A549 (cell line): ENCODE measurements at regions not wholly inside any gene's neighbourhood (a gene's known extent, or its start where the extent isn't known, plus 50 kb on each side); places are given as distances from the start of the nearest gene placed in this dataset.

Experiments used
- ATAC-seq, 2 experiments: fragments of 200-7000 bp in 1 of 2; fragments of >200 bp in 1 of 2; cut with Nextera tagmentation in 1 of 2; cut with Tn5 transposase in 1 of 2; 3 replicates each; pipeline versions ENCODE4 v1.8.0 to v1.9.1; 2018 to 2020; ENCODE audit warnings: mild to moderate bottlenecking in 1 of 2, moderate library complexity in 1 of 2
- CTCF ChIA-PET: fragments of 300-600 bp; sonication (Branson Sonifier 250); formaldehyde crosslinking; extraction: SDS; loops from one replicate; lab custom pipeline; 2021; ENCODE audit warnings: antibody characterized with exemption, inconsistent platforms; lab: Yijun Ruan, JAX
- POLR2A ChIA-PET: fragments of 350-600 bp; formaldehyde crosslinking; extraction: SDS; loops from one replicate; lab custom pipeline; 2021; ENCODE audit warnings: antibody characterized with exemption, inconsistent platforms; lab: Yijun Ruan, JAX
- DNase-seq, 2 experiments: peaks; one replicate each; pipeline versions ENCODE4 v3.0.0 to v3.0.0-alpha.2; 2011 to 2016; ENCODE audit warnings: low read depth in 1 of 2, low spot score in 1 of 2
- FAIRE-seq: peaks from 2 replicates; lab custom pipeline; 2011; peaks lifted over from hg19 to GRCh38; lab: Jason Lieb, UNC
- H3K27ac ChIP-seq, 2 experiments: fragments of >200 bp; sonication (Bioruptor Twin); formaldehyde crosslinking; 3 replicates each; pipeline ENCODE4 v1.5.1; 2016 to 2017
- H3K4me1 ChIP-seq: fragments of >200 bp; sonication (Bioruptor Twin); formaldehyde crosslinking; 3 replicates; pipeline ENCODE4 v1.6.1; 2016
- H3K4me2 ChIP-seq: fragments of >200 bp; sonication (Bioruptor Twin); formaldehyde crosslinking; 3 replicates; pipeline ENCODE4 v1.6.1; 2016
- H3K4me3 ChIP-seq: fragments of >200 bp; sonication (Bioruptor Twin); formaldehyde crosslinking; 3 replicates; pipeline ENCODE4 v1.5.1; 2016
- H3K9me3 ChIP-seq: fragments of >200 bp; sonication (Bioruptor Twin); formaldehyde crosslinking; 3 replicates; pipeline ENCODE4 v1.6.1; 2016
- BHLHE40 ChIP-seq: IDR thresholded peaks from 2 replicates; pipeline ENCODE4 v1.6.1; 2012; ENCODE audit warnings: low read depth, low read length, inconsistent platforms
- CBX2 ChIP-seq: fragments of 200-600 bp; sonication (generic); IDR thresholded peaks from 2 replicates; pipeline ENCODE4 v1.6.1; 2016; ENCODE audit warnings: low read depth, mild to moderate bottlenecking, borderline replicate concordance
- CBX8 ChIP-seq: fragments of 200-600 bp; sonication (generic); IDR thresholded peaks from 2 replicates; pipeline ENCODE4 v1.6.1; 2016
- CHD4 ChIP-seq: fragments of 200-600 bp; sonication (generic); IDR thresholded peaks from 2 replicates; pipeline ENCODE4 v1.6.1; 2016; ENCODE audit warnings: antibody characterized with exemption, mild to moderate bottlenecking, borderline replicate concordance
- ESRRA ChIP-seq: fragments of 150-350 bp; IDR thresholded peaks from 2 replicates; pipeline ENCODE4 v1.6.1; 2014; ENCODE audit warnings: mild to moderate bottlenecking, low read length, borderline replicate concordance
- FOSL2 ChIP-seq, 2 experiments: fragments of 450-650 bp in 1 of 2; fragments of >200 bp in 1 of 2; sonication (Bioruptor Twin) in 1 of 2; formaldehyde crosslinking; IDR thresholded peaks; 2 replicates each; pipeline versions ENCODE4 v1.5.0 to v1.6.1; 2016 to 2020; ENCODE audit warnings: mild to moderate bottlenecking in 1 of 2, moderate library complexity in 1 of 2
- FOXS1 ChIP-seq: fragments of 250-450 bp; sonication (Bioruptor Pico); IDR thresholded peaks from 2 replicates; pipeline ENCODE4 v1.5.0; 2020; ENCODE audit warnings: mild to moderate bottlenecking, moderate library complexity
- GATA3 ChIP-seq: IDR thresholded peaks from 2 replicates; pipeline ENCODE4 v1.6.1; 2012; ENCODE audit warnings: borderline replicate concordance
- HEYL ChIP-seq: fragments of 250-450 bp; sonication (Bioruptor Pico); IDR thresholded peaks from 2 replicates; pipeline ENCODE4 v1.8.0; 2021; ENCODE audit warnings: mild to moderate bottlenecking, moderate library complexity
- HOXA7 ChIP-seq: fragments of 250-450 bp; sonication (Bioruptor Pico); IDR thresholded peaks from 2 replicates; pipeline ENCODE4 v1.5.0; 2020; ENCODE audit warnings: mild to moderate bottlenecking, moderate library complexity
- HOXB13 ChIP-seq: fragments of 250-450 bp; sonication (Bioruptor Pico); IDR thresholded peaks from 2 replicates; pipeline ENCODE4 v1.5.0; 2020; ENCODE audit warnings: low read depth, mild to moderate bottlenecking, moderate library complexity
- JUN ChIP-seq, 2 experiments: fragments of >200 bp; sonication (Bioruptor Twin); formaldehyde crosslinking; IDR thresholded peaks; 2 replicates in 1 of 2; 3 replicates in 1 of 2; pipeline ENCODE4 v1.6.1; 2016 to 2017
- JUNB ChIP-seq: fragments of >200 bp; sonication (Bioruptor Twin); formaldehyde crosslinking; IDR thresholded peaks from 2 replicates; pipeline ENCODE4 v1.6.1; 2016
- KDM1A ChIP-seq: fragments of 200-600 bp; sonication (generic); IDR thresholded peaks from 2 replicates; pipeline ENCODE4 v1.6.1; 2016; ENCODE audit warnings: low read depth, mild to moderate bottlenecking
- NPAS2 ChIP-seq: fragments of 250-450 bp; sonication (Bioruptor Pico); IDR thresholded peaks from 2 replicates; pipeline ENCODE4 v1.8.0; 2022; ENCODE audit warnings: mild to moderate bottlenecking, moderate library complexity, borderline replicate concordance
- NR3C1 ChIP-seq: fragments of >200 bp; sonication (Bioruptor Twin); formaldehyde crosslinking; IDR thresholded peaks from 3 replicates; pipeline ENCODE4 v1.6.1; 2017
- RAD21 ChIP-seq, 2 experiments: fragments of >200 bp in 1 of 2; sonication (Bioruptor Twin) in 1 of 2; formaldehyde crosslinking in 1 of 2; IDR thresholded peaks in 1 of 2; conservative IDR thresholded peaks in 1 of 2; 2 replicates in 1 of 2; 3 replicates in 1 of 2; pipeline ENCODE4 v1.6.1; 2012 to 2018; ENCODE audit warnings: inconsistent platforms in 1 of 2
- RARB ChIP-seq: fragments of 250-450 bp; sonication (Bioruptor Pico); IDR thresholded peaks from 2 replicates; pipeline ENCODE4 v1.8.0; 2021; ENCODE audit warnings: mild to moderate bottlenecking, moderate library complexity
- RFX5 ChIP-seq: fragments of 450-650 bp; IDR thresholded peaks from 2 replicates; pipeline ENCODE4 v1.7.1; 2014; ENCODE audit warnings: antibody characterized with exemption, mild to moderate bottlenecking, moderate library complexity
- RNF2 ChIP-seq: fragments of 200-600 bp; sonication (generic); IDR thresholded peaks from 2 replicates; pipeline ENCODE4 v1.6.1; 2016; ENCODE audit warnings: low read depth, mild to moderate bottlenecking, antibody characterized with exemption, moderate library complexity, borderline replicate concordance
- SMC3 ChIP-seq: fragments of >200 bp; sonication (Bioruptor Twin); formaldehyde crosslinking; IDR thresholded peaks from 3 replicates; pipeline ENCODE4 v1.6.1; 2018; ENCODE audit warnings: inconsistent platforms
- SREBF2 ChIP-seq: fragments of 450-650 bp; IDR thresholded peaks from 2 replicates; pipeline ENCODE4 v1.6.1; 2014; ENCODE audit warnings: mild to moderate bottlenecking, moderate library complexity
- ZSCAN20 ChIP-seq: fragments of 250-450 bp; sonication (Bioruptor Pico); IDR thresholded peaks from 2 replicates; pipeline ENCODE4 v1.8.0; 2022; ENCODE audit warnings: mild to moderate bottlenecking, moderate library complexity
- WGBS: methylation state at CpG from one replicate; pipeline ENCODE4 v1.1.6; 2017; ENCODE audit errors: missing lambda C conversion rate; 5-methylcytosine and 5-hydroxymethylcytosine counted together
- TF ChIP-seq, protein P1 (sequence below): fragments of 150-350 bp; IDR thresholded peaks from 2 replicates; pipeline ENCODE4 v1.6.1; 2014; ENCODE audit warnings: low read depth, mild to moderate bottlenecking, low read length
- TF ChIP-seq, protein P2 (sequence below): fragments of 450-650 bp; IDR thresholded peaks from 2 replicates; pipeline ENCODE4 v1.6.1; 2014; ENCODE audit warnings: antibody characterized with exemption
- TF ChIP-seq, protein P3 (sequence below): fragments of >200 bp; sonication (Bioruptor Twin); formaldehyde crosslinking; IDR thresholded peaks from 3 replicates; pipeline ENCODE4 v1.5.1; 2016
- TF ChIP-seq, protein P4 (sequence below): fragments of 250-450 bp; sonication (Bioruptor Pico); IDR thresholded peaks from 2 replicates; pipeline ENCODE4 v1.5.0; 2020; ENCODE audit warnings: low read depth, mild to moderate bottlenecking, moderate library complexity
- TF ChIP-seq, protein P5 (sequence below): fragments of 250-450 bp; sonication (Bioruptor Pico); IDR thresholded peaks from 2 replicates; pipeline ENCODE4 v1.5.0; 2021; ENCODE audit warnings: mild to moderate bottlenecking, moderate library complexity, borderline replicate concordance
- TF ChIP-seq, protein P6 (sequence below): fragments of >200 bp; sonication (Bioruptor Twin); formaldehyde crosslinking; IDR thresholded peaks from 2 replicates; pipeline ENCODE4 v1.6.1; 2016
- TF ChIP-seq, protein P7 (sequence below): IDR thresholded peaks from 2 replicates; pipeline ENCODE4 v1.6.1; 2012

DNA sequence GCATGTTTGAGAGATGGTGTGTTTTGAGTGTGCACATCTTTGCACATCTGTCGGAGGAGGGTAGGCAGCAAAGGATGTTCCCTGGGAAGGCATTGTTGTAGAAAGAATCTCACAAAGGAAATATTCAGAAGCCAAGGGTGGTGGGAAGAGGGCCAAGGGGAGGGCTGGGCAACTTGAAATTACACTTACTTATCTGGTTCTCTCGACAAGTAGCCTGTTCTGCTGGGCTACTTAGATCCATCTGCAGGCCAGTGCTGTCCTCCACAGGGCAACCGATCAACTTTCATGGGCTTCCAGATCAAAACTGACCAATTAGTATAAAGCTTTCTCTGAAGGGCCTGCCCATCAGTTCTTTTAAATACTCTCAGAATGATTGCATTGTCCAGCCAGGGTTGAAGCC is 495.2 kb downstream of the GADD45G start:
- no peak for FAIRE-seq
- Histone ChIP-seq H3K4me3 (no peak overlapping the region), H3K9me3 (no peaks in the 10 kb centered on the region), H3K4me2 (no peak overlapping the region), H3K4me1 (no peaks in the 10 kb centered on the region), H3K27ac (no peak overlapping the region)
- TF ChIP-seq RAD21 (conservative IDR thresholded peaks at IDR 0.05 in 1 of 2, IDR thresholded peaks at IDR 0.05 in 1 of 2) (0 out of 5 replicates have a peak, but pooled peaks of 1 of the 2 experiments have one; percentile 11), BHLHE40 (no peak), HOXA7 (CRISPR knock-in tag) (no peak)
- no peak for DNase-seq
- POLR2A ChIA-PET: interaction anchor here (1.7 kb wide), 1 partner anchor 497 kb away, joined by 4 read pairs; no protein-coding TSS in a partner anchor
- WGBS: 55% methylated on average over 3 of the region's 3 CpGs
- CTCF ChIA-PET: interaction anchor here (0.6 to 9.1 kb wide), 32 partner anchors 9 to 523 kb away, joined by 3 to 371 read pairs (median 4); partner anchors contain the start of gene GADD45G
- no peak for ATAC-seq

DNA sequence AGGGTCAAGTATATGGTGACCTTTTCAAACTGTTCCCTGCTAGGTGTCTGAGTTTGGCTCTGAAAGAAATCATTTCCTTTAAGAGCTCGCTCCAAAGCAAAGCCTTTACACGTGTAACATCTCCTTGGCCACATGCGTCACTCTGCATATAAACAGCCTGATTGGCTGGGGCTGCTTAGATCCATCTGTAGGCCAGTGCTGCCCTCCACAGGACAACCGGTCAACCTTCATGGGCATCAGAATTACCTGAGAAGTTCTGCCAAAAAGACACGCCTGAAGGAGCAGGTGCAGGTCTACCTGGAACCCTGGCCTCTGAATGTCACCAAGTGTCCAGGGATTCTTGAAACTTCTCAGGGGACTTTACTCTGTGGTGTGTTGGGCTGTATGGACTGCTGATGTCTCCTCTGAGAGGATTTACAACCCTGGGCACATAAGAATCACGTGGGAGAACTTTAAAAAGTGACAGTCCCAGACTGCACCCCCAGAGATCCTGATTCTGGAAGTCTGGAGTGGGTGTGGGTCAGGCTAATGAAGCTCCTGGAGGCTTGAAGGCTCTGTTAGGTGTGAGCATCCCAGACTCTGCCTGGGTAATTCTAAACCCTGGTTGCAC is 497.6 kb downstream of the GADD45G start:
- Histone ChIP-seq H3K4me3 (no peak overlapping the region), H3K4me1 (no peaks in the 10 kb centered on the region), H3K4me2 (peak overlapping the region; percentile 35; the same call in 1 of the 3 replicates), H3K9me3 (no peaks in the 10 kb centered on the region), H3K27ac (no peak overlapping the region)
- DNase-seq (peak; percentile 88 to 91), FAIRE-seq (peak; percentile 93), ATAC-seq (peak; percentile 93 to 99)
- 11% methylated on average over 6 of the region's 6 CpGs for WGBS
- ChIA-PET CTCF (interaction anchor here (0.5 to 9.1 kb wide), 32 partner anchors 9 to 745 kb away, joined by 3 to 371 read pairs (median 4); partner anchors contain the start of gene GADD45G), POLR2A (no interaction called here)
- TF ChIP-seq HOXA7 (CRISPR knock-in tag) (no peak), FOXS1 (CRISPR knock-in tag) (no peak), HOXB13 (no peak), ESRRA (no peak), NPAS2 (CRISPR knock-in tag) (no peak), SMC3 (peak; percentile 92), JUNB (no peak), CBX8 (no peak), RFX5 (peak; percentile 80; the same call in 1 of the 2 replicates), SREBF2 (no peak), CHD4 (no peak), RARB (CRISPR knock-in tag) (no peak), RAD21 (conservative IDR thresholded peaks at IDR 0.05 in 1 of 2, IDR thresholded peaks at IDR 0.05 in 1 of 2) (peak; percentile 91 to 96), ZSCAN20 (no peak), BHLHE40 (no peak), NR3C1 (no peak), HEYL (no peak), FOSL2 (IDR thresholded peaks at IDR 0.05) (no peak), FOSL2 (CRISPR knock-in tag; IDR thresholded peaks at IDR 0.05) (no peak), GATA3 (no peak), KDM1A (no peak), JUN (IDR thresholded peaks at IDR 0.05) (no peak), CBX2 (no peak), RNF2 (no peak)
- TF ChIP-seq, protein P1, sequence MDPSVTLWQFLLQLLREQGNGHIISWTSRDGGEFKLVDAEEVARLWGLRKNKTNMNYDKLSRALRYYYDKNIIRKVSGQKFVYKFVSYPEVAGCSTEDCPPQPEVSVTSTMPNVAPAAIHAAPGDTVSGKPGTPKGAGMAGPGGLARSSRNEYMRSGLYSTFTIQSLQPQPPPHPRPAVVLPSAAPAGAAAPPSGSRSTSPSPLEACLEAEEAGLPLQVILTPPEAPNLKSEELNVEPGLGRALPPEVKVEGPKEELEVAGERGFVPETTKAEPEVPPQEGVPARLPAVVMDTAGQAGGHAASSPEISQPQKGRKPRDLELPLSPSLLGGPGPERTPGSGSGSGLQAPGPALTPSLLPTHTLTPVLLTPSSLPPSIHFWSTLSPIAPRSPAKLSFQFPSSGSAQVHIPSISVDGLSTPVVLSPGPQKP: no peak
- TF ChIP-seq, protein P2, sequence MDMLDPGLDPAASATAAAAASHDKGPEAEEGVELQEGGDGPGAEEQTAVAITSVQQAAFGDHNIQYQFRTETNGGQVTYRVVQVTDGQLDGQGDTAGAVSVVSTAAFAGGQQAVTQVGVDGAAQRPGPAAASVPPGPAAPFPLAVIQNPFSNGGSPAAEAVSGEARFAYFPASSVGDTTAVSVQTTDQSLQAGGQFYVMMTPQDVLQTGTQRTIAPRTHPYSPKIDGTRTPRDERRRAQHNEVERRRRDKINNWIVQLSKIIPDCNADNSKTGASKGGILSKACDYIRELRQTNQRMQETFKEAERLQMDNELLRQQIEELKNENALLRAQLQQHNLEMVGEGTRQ: no peak
- TF ChIP-seq, protein P3, sequence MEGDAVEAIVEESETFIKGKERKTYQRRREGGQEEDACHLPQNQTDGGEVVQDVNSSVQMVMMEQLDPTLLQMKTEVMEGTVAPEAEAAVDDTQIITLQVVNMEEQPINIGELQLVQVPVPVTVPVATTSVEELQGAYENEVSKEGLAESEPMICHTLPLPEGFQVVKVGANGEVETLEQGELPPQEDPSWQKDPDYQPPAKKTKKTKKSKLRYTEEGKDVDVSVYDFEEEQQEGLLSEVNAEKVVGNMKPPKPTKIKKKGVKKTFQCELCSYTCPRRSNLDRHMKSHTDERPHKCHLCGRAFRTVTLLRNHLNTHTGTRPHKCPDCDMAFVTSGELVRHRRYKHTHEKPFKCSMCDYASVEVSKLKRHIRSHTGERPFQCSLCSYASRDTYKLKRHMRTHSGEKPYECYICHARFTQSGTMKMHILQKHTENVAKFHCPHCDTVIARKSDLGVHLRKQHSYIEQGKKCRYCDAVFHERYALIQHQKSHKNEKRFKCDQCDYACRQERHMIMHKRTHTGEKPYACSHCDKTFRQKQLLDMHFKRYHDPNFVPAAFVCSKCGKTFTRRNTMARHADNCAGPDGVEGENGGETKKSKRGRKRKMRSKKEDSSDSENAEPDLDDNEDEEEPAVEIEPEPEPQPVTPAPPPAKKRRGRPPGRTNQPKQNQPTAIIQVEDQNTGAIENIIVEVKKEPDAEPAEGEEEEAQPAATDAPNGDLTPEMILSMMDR: peak; percentile 84
- TF ChIP-seq, protein P4, sequence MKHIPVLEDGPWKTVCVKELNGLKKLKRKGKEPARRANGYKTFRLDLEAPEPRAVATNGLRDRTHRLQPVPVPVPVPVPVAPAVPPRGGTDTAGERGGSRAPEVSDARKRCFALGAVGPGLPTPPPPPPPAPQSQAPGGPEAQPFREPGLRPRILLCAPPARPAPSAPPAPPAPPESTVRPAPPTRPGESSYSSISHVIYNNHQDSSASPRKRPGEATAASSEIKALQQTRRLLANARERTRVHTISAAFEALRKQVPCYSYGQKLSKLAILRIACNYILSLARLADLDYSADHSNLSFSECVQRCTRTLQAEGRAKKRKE: no peak
- TF ChIP-seq, protein P5, sequence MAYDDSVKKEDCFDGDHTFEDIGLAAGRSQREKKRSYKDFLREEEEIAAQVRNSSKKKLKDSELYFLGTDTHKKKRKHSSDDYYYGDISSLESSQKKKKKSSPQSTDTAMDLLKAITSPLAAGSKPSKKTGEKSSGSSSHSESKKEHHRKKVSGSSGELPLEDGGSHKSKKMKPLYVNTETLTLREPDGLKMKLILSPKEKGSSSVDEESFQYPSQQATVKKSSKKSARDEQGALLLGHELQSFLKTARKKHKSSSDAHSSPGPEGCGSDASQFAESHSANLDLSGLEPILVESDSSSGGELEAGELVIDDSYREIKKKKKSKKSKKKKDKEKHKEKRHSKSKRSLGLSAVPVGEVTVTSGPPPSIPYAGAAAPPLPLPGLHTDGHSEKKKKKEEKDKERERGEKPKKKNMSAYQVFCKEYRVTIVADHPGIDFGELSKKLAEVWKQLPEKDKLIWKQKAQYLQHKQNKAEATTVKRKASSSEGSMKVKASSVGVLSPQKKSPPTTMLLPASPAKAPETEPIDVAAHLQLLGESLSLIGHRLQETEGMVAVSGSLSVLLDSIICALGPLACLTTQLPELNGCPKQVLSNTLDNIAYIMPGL (CRISPR knock-in tag): no peak
- TF ChIP-seq, protein P6, sequence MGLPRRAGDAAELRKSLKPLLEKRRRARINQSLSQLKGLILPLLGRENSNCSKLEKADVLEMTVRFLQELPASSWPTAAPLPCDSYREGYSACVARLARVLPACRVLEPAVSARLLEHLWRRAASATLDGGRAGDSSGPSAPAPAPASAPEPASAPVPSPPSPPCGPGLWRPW: no peak
- TF ChIP-seq, protein P7, sequence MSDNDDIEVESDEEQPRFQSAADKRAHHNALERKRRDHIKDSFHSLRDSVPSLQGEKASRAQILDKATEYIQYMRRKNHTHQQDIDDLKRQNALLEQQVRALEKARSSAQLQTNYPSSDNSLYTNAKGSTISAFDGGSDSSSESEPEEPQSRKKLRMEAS: peak; percentile 73
